ENCODE measurements at regions not wholly inside any gene's neighbourhood (a gene's known extent, or its start where the extent isn't known, plus 50 kb on each side); places are given as distances from the start of the nearest gene placed in this dataset.

- TF ChIP-seq CTCF (IDR thresholded peaks at IDR 0.05) (no peak), EZH2 (IDR thresholded peaks at IDR 0.05; ENCODE audit: borderline replicate concordance, insufficient read depth, low read depth, low read length, poor library complexity, severe bottlenecking) (no peak)
- ChIA-PET CTCF (no interaction called here), POLR2A (no interaction called here)
- no peak overlapping the region for H3K4me3 ChIP-seq (ENCODE audit: control extremely low read depth in 1 of 5, extremely low read depth in 1 of 5, insufficient read depth in 1 of 5, low read depth in 2 of 5, low read length in 4 of 5)
- H3K27me3 ChIP-seq (replicated peaks in 1 of 4; ENCODE audit: control extremely low read depth in 1 of 4, control insufficient read depth in 3 of 4, insufficient read depth in 4 of 4, low read length in 3 of 4): no peaks in the 10 kb centered on the region
- Mint-ChIP-seq H3K27ac (no peak overlapping the region), H3K9me3 (ENCODE audit: insufficient read depth) (no peaks in the 10 kb centered on the region), H3K27me3 (peaks cover 24% of the 10 kb centered on the region), H3K4me3 (no peak overlapping the region), H3K4me1 (no peaks in the 10 kb centered on the region)
- intact Hi-C loops (cut with micrococcal nuclease): no loop called here
- DNase-seq: no peak
- WGBS (ENCODE audit: insufficient coverage): 97% methylated on average over 2 of the region's 2 CpGs
- H3K9me3 ChIP-seq (ENCODE audit: control extremely low read depth in 1 of 3, control insufficient read depth in 2 of 3, insufficient read depth in 1 of 3, low read length in 2 of 3): no peaks in the 10 kb centered on the region
- H2AFZ ChIP-seq (ENCODE audit: insufficient read depth, low read depth, low read length, poor library complexity, severe bottlenecking): no peak overlapping the region
- no peaks in the 10 kb centered on the region for H3K4me1 ChIP-seq (ENCODE audit: control insufficient read depth in 2 of 2, insufficient read depth in 2 of 2, low read length in 2 of 2)
- no peak overlapping the region for H3K27ac ChIP-seq (ENCODE audit: low read length in 2 of 2)
- H4K20me1 ChIP-seq (ENCODE audit: control insufficient read depth, insufficient read depth, low read length, poor library complexity, severe bottlenecking): no peaks in the 10 kb centered on the region
- no peak for ATAC-seq (ENCODE audit: low read depth)
- H3K79me2 ChIP-seq (ENCODE audit: control insufficient read depth, insufficient read depth, low read length): no peaks in the 10 kb centered on the region
- no peak overlapping the region for H3K9ac ChIP-seq (ENCODE audit: low read length)
- no peak overlapping the region for H3K4me2 ChIP-seq (replicated peaks; ENCODE audit: low read depth, low read length, poor library complexity, severe bottlenecking)
- H3K36me3 ChIP-seq (replicated peaks in 1 of 2; ENCODE audit: control extremely low read depth in 1 of 2, control insufficient read depth in 1 of 2, extremely low read depth in 1 of 2, insufficient read depth in 2 of 2, low read length in 1 of 2): no peaks in the 10 kb centered on the region
Measured at GRCh38 chr1:229888157-229888556, 178.9 kb upstream of the GALNT2 start.

- intact Hi-C loops (cut with micrococcal nuclease): no loop called here
- Mint-ChIP-seq H3K27me3 (peaks cover 23% of the 10 kb centered on the region), H3K27ac (no peak overlapping the region), H3K4me3 (no peak overlapping the region), H3K4me1 (no peaks in the 10 kb centered on the region), H3K9me3 (ENCODE audit: insufficient read depth) (no peaks in the 10 kb centered on the region)
- Histone ChIP-seq H2AFZ (ENCODE audit: insufficient read depth, low read depth, low read length, poor library complexity, severe bottlenecking) (no peak overlapping the region), H3K79me2 (ENCODE audit: control insufficient read depth, insufficient read depth, low read length) (no peaks in the 10 kb centered on the region), H3K4me2 (replicated peaks; ENCODE audit: low read depth, low read length, poor library complexity, severe bottlenecking) (no peak overlapping the region), H3K9me3 (ENCODE audit: control extremely low read depth in 1 of 3, control insufficient read depth in 2 of 3, insufficient read depth in 1 of 3, low read length in 2 of 3) (no peaks in the 10 kb centered on the region), H3K4me1 (ENCODE audit: control insufficient read depth in 2 of 2, insufficient read depth in 2 of 2, low read length in 2 of 2) (no peaks in the 10 kb centered on the region), H3K27ac (ENCODE audit: low read length in 2 of 2) (no peak overlapping the region), H4K20me1 (ENCODE audit: control insufficient read depth, insufficient read depth, low read length, poor library complexity, severe bottlenecking) (no peaks in the 10 kb centered on the region), H3K27me3 (replicated peaks in 1 of 4; ENCODE audit: control extremely low read depth in 1 of 4, control insufficient read depth in 3 of 4, insufficient read depth in 4 of 4, low read length in 3 of 4) (no peaks in the 10 kb centered on the region), H3K9ac (ENCODE audit: low read length) (no peak overlapping the region), H3K4me3 (ENCODE audit: control extremely low read depth in 1 of 5, extremely low read depth in 1 of 5, insufficient read depth in 1 of 5, low read depth in 2 of 5, low read length in 4 of 5) (no peak overlapping the region), H3K36me3 (replicated peaks in 1 of 2; ENCODE audit: control extremely low read depth in 1 of 2, control insufficient read depth in 1 of 2, extremely low read depth in 1 of 2, insufficient read depth in 2 of 2, low read length in 1 of 2) (no peaks in the 10 kb centered on the region)
- no peak for DNase-seq
- TF ChIP-seq CTCF (IDR thresholded peaks at IDR 0.05): no peak
- no peak for TF ChIP-seq EZH2 (IDR thresholded peaks at IDR 0.05; ENCODE audit: borderline replicate concordance, insufficient read depth, low read depth, low read length, poor library complexity, severe bottlenecking)
- WGBS (ENCODE audit: insufficient coverage): 100% methylated on average over 3 of the region's 3 CpGs
- no peak for ATAC-seq (ENCODE audit: low read depth)
- CTCF ChIA-PET: no interaction called here
- POLR2A ChIA-PET: no interaction called here
Measured at GRCh38 chr1:229888561-229889001, 178.5 kb upstream of the GALNT2 start.

All from B cell (primary cell).